SIG-M5 (cell line): ENCODE measurements at regions not wholly inside any gene's neighbourhood (a gene's known extent, or its start where the extent isn't known, plus 50 kb on each side); places are given as distances from the start of the nearest gene placed in this dataset.
"Not testable (repeated sequence)": the region's sequence is repeated elsewhere in the genome, so short reads cannot be mapped to it uniquely, and the experiment has no call there.

Source experiments
- DNase-seq: peaks from one replicate; lab custom pipeline; 2025; lab: John Stamatoyannopoulos, UW

- DNase-seq = no peak
Observed at GRCh38 chr4:179116581-179116980, 1674.3 kb upstream of the AGA start.

GRCh38 chr4:179123084-179123483 lies 1680.8 kb upstream of the AGA start:
- no peak for DNase-seq

- no peak for DNase-seq
Observed at GRCh38 chr4:179124419-179124818, 1682.2 kb upstream of the AGA start.

DNA sequence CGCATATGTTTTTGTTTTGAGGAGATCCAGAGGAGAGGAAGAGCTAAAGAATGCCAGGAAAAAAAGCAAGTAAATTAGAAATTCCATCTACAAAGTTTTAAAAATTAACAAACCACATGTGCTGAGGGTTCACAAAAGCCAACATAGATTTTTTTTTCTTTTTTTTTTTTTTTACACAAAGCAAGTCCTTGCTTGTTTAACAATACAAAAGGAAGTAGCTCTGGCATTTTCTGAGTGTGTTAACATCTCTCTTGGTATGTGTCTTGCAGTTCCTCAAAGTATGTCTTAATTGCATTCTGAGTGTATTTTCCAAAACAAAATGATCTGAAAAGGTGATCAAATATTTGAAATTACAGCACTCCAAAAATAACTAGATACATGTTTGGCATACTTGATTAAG lies 1682.7 kb upstream of the AGA start:
- DNase-seq = no peak

- DNase-seq = no peak
Observed at GRCh38 chr4:179125870-179126269, 1683.6 kb upstream of the AGA start.

- DNase-seq = no peak
Observed at GRCh38 chr4:179128299-179128698, 1686.1 kb upstream of the AGA start.

DNA sequence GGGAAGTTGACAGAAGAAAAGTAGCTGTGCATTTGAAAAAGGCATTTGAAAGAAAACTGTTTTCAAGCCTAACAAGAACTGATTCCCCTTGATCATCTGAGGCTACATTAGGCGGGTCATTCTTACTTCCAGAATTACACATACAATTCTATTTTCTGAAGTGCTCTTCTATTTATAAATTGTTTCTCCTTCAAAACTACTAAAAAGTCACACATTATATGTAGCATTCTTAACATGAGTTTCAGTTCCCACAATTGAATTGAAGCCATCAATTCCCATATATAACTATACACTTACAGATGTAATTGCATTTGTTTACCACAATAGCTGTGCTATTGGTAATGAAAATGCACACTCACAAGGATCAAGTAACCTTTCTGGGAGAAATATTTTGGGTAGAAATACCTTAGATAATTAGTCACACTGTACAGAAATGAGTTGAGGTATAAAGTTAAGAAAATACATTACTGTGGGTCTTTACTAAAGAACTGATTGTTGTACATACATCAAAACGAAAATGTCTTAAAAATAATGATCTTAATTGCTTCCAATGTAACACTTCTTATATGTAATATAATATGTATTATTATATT lies 1688.0 kb upstream of the AGA start:
- no peak for DNase-seq

DNA sequence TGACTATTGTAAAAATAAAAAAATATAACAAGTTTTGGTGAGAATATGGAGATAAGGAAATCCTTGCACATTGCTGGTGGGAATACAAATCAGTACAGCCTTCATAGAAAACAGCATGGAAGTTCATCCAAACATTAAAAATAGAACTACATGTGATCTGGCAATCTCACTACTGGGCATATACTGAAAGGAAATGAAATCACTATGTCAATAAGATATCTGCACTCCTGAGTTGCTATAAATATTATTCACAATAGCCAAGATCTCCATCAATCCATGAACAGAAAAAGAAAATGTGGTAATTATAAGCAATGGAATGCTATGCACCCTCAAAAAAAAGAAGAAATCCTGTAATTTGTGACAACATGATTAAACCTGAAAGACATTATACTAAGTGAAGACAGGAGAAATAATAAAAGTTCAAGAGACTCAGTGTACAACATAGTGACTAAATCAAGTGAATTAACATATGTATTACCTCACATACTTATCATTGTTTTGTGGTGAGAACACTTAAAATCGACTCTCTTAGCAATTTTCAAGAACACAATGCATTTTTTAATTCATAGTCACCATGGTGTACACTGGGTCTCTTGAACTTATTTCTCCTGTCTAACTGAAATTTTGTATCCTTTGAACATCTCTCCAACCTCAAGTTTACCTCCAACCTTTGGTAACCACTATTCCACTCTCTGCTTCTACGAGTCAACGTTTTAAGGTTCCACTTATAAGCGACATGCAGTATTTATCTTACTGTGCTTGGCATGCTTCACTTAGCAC lies 1703.7 kb upstream of the AGA start:
- no peak for DNase-seq

DNA sequence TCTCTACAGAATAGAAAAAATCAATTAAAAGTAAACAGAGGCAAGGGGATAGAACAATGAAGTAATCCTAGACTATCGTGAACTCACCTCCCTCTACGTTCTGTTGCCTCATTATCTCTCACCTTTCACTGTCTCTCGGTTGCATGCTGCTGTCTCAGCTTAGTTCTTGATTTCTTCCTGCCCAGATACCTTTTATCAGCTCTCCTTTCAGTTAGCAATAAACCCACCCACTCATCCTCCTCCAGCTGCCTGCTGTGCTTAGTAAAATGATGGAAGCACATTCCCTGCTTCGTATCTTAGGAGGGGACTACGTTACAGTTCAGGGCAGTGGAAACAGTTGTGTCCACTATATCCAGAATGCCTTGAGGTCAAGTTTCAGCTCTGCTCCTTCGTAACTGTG lies 1709.5 kb upstream of the AGA start:
- no peak for DNase-seq

GRCh38 chr4:179163147-179163546 lies 1720.9 kb upstream of the AGA start:
- DNase-seq = no peak

GRCh38 chr4:179164267-179164999 lies 1722.2 kb upstream of the AGA start:
- DNase-seq = no peak

- DNase-seq = no peak
Observed at GRCh38 chr4:179165000-179165738, 1722.9 kb upstream of the AGA start.

DNA sequence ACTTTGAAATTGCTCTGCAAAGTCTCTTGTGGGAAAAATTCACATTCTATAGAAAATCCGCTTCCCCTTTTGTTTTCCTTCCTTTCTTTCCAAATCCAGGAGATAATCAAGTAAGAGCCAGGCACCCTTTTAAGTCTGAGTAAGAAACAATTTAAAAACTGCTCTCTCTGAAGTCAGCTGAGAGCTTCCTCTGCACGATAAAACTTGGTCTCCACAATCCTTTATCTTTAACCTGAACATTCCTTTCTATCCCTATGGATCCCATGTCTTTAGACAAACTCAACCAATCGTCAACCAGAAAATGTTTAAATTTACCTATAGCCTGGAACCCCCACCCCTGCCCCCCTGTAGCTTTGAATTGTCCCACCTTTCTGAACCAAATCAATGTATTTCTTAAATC lies 1723.6 kb upstream of the AGA start:
- no peak for DNase-seq

DNA sequence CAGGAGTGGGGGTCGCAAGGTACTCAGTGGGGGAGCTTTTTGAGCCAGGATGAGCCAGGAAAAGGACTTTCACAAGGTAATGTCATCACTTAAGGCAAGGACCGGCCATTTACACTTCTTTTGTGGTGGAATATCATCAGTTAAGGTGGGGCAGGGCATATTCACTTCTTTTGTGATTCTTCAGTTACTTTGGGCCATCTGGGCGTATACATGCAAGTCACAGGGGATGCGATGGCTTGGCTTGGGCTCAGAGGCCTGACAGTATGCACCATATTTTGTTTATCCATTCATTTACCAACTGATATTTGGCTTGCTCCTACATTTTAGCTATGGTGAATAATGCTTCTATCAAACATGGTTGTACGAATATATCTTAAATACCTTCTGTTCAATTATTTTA lies 1728.1 kb upstream of the AGA start:
- DNase-seq = not testable (repeated sequence)

DNA sequence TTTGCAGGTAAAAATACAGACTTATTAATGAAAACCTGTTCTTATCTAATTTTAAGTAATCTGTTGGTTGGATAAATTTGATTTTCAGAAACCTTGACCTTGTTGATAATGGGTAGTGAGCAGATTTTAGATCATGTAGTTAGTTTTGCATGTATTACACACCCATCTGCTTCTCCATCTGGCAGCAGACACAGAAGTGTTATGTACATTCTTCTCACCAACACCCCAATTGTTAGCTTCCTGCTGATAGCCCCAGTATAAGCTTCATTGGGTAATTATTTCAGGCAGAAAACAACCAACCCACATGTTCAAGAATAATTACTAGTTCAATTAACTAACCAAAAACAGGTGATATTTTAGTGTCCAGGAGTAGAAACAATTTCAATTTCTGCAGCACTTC lies 1740.5 kb upstream of the AGA start:
- DNase-seq = no peak

DNA sequence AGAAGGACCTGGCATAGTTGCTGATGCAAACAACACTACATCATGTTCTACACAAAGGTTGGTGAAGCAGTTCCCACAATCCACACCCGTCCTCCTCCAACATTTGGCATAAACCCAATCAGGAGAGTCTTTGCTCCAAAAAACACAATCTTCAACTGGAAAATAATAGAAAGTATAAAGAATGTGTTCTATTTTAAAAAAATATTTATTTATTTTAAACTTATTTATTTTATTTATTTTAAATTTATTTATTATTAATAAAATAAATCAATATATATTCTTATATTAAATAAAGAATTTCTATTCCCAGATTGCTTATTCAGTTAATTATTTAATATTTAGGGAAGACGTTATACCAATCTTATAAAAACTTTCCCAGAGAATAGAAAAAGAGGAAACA lies 1753.7 kb upstream of the AGA start:
- DNase-seq = no peak

DNA sequence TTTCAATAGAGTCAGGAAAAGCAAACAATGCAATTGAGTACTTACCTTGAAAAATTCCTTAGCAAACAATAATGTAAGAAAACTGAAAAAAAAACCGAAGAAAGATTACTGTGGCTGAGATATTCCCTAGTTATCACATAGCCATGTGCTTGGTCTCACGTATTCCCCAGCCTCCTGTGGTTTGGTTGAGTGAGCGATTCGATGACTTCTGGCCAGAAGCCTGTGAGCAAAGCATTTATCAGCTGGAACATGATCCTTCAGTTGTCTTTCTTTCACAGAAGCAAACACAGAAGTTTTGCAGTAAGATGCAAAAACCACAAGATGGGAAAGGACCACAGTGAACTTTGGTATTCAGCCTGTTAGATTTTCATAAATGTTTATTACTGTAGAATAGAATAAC lies 1754.3 kb upstream of the AGA start:
- DNase-seq = no peak

DNA sequence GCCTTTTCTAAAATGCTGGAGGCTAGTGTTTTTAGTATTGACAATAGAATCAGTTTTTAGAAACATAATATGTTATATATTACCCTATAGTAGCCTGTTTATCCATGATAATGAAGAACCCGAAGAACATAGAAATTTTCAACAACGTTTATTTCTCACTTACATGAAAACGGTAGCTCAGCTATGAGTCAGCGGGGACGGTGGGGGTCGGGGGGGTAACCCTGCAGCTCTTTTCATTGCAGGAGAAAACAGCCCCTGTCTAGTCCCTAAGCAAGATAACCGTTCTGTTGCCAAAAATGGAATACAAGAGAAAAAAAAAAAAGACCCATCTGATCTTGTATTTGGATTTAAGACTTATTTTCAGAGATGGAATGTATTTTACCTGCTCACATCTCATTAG lies 1758.4 kb upstream of the AGA start:
- DNase-seq = no peak

- no peak for DNase-seq
Observed at GRCh38 chr4:179225594-179225993, 1783.4 kb upstream of the AGA start.

DNA sequence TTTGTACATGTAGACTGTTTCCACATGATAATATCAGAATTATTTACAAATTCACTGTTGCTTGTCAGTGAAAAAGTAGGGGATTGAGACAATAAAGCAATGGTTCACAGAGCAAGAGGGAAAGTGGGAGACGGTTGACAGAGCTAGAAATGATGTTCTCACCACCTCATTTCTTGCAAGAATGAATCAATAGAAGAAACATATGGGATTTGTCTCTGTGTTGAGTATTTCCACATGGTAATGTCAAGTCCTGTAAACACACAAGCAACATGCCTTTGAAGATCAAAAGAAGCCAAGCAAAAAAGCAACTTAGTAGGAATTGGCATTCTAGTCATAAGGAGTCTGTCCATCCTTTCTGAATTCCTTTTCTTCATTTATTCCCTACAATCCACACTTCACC lies 1806.6 kb upstream of the AGA start:
- no peak for DNase-seq

- DNase-seq = no peak
Observed at GRCh38 chr4:179268791-179269190, 1826.6 kb upstream of the AGA start.

- no peak for DNase-seq
Observed at GRCh38 chr4:179272282-179272681, 1830.0 kb upstream of the AGA start.

DNA sequence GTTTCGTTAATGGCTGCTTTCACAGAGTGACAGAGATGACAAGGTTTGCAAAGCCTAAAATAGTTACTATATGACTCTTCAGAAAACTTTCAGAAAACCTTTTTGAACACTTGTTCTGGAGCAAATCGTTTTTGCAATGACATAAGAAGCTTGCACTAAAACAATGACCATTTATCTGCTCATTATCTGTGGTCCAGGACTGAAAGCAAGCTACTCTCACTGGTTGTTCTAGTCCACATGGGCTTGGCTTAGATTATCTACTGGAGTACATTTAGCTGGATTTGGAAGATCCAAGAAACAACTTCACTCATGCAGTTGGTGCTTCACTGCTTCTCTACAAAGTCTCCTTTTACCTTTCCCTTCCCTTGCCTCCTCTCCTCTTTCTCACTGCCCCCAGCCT lies 1836.4 kb upstream of the AGA start:
- DNase-seq = no peak
